Lung (tissue), 11 donors: ENCODE measurements at regions not wholly inside any gene's neighbourhood (a gene's known extent, or its start where the extent isn't known, plus 50 kb on each side); places are given as distances from the start of the nearest gene placed in this dataset.

Experiments
- ATAC-seq: fragments of 200-7000 bp; cut with Tn5 transposase; one replicate; pipeline ENCODE4 v1.9.1; 2020; ENCODE audit warnings: moderate number of reproducible peaks; ENCODE audit not compliant: insufficient read depth, low FRiP score
- DNase-seq, 3 donors: peaks; one replicate each; pipeline ENCODE4 v3.0.0-alpha.2; 2013 to 2017
- H3K27ac ChIP-seq, 2 donors: one replicate each; pipeline ENCODE4 v1.5.1; 2013; ENCODE audit warnings: mild to moderate bottlenecking in 2 of 2, moderate library complexity in 2 of 2, control low read depth in 1 of 2, inconsistent platforms in 1 of 2, low read depth in 1 of 2, low read length in 1 of 2
- H3K27me3 ChIP-seq, 3 donors: one replicate each; pipeline ENCODE4 v1.5.1; 2013; ENCODE audit warnings: low read length in 2 of 3; ENCODE audit not compliant: control insufficient read depth in 3 of 3, insufficient read depth in 3 of 3
- H3K36me3 ChIP-seq, 4 donors: one replicate each; pipeline ENCODE4 v1.5.1; 2013; ENCODE audit warnings: low read length in 4 of 4, mild to moderate bottlenecking in 1 of 4, moderate library complexity in 1 of 4; ENCODE audit not compliant: control insufficient read depth in 4 of 4, insufficient read depth in 4 of 4
- H3K4me1 ChIP-seq, 5 donors: one replicate each; pipeline ENCODE4 v1.5.1; 2013; ENCODE audit warnings: low read length in 5 of 5, mild to moderate bottlenecking in 2 of 5, moderate library complexity in 1 of 5; ENCODE audit not compliant: control insufficient read depth in 5 of 5, insufficient read depth in 5 of 5
- H3K4me3 ChIP-seq: one replicate; pipeline ENCODE4 v1.5.1; 2013; ENCODE audit warnings: mild to moderate bottlenecking, control low read depth, moderate library complexity
- H3K9ac ChIP-seq, 2 donors: one replicate each; pipeline ENCODE4 v1.5.1; 2013; ENCODE audit warnings: low read length in 2 of 2, control low read depth in 1 of 2; ENCODE audit not compliant: insufficient read depth in 1 of 2
- H3K9me3 ChIP-seq, 4 donors: one replicate each; pipeline ENCODE4 v1.5.1; 2013; ENCODE audit warnings: low read length in 3 of 4, mild to moderate bottlenecking in 1 of 4, moderate library complexity in 1 of 4; ENCODE audit not compliant: control insufficient read depth in 4 of 4, insufficient read depth in 3 of 4
- WGBS, 2 donors: extraction: QIAGEN DNeasy Blood & Tissue Kit; methylation state at CpG; one replicate each; pipeline ENCODE4 v1.1.7; 2013; 5-methylcytosine and 5-hydroxymethylcytosine counted together
- TF ChIP-seq, protein P1 (sequence below): IDR thresholded peaks from 2 replicates; pipeline ENCODE4 v1.5.1; 2012; ENCODE audit warnings: mild to moderate bottlenecking; ENCODE audit errors: control extremely low read depth, extremely low read depth
- donor health status: control.
- donor health status: control.
- donor health status: Bipolar disorder and iron deficiency.
- donor health status: healthy.
- donor health status: DM: yes; HTN: yes; CAD: no.

DNA sequence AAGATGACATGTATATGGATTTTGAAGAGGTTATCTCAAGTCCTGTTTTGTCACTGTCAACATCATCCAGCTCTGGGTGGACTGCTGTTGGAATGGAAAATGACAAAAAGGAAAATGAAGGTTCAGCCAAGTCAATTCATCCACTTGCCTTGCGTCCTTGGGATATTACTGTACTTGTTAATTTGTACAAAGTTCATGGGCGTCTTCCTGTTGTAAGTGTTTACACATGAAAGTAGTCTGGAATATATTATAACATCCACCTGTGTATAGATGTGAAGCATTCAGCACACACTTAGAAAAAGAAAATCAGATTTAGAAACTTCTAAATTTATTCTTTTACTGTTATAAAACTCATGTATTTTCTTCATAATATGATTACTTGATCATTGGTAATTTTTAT lies 67.2 kb downstream of the BLTP1 start:
- peaks cover 5 to 22% (median 7%) of the 10 kb centered on the region in 4 donors for H3K36me3 ChIP-seq
- no peaks in the 10 kb centered on the region for H3K9me3 ChIP-seq
- no peak overlapping the region for H3K27ac ChIP-seq
- H3K4me3 ChIP-seq = no peak overlapping the region
- ATAC-seq (no peak), DNase-seq (no peak)
- WGBS, 2 donors = 84 to 89% methylated on average over 2 of the region's 2 CpGs
- no peak overlapping the region for H3K9ac ChIP-seq
- TF ChIP-seq, protein P1, sequence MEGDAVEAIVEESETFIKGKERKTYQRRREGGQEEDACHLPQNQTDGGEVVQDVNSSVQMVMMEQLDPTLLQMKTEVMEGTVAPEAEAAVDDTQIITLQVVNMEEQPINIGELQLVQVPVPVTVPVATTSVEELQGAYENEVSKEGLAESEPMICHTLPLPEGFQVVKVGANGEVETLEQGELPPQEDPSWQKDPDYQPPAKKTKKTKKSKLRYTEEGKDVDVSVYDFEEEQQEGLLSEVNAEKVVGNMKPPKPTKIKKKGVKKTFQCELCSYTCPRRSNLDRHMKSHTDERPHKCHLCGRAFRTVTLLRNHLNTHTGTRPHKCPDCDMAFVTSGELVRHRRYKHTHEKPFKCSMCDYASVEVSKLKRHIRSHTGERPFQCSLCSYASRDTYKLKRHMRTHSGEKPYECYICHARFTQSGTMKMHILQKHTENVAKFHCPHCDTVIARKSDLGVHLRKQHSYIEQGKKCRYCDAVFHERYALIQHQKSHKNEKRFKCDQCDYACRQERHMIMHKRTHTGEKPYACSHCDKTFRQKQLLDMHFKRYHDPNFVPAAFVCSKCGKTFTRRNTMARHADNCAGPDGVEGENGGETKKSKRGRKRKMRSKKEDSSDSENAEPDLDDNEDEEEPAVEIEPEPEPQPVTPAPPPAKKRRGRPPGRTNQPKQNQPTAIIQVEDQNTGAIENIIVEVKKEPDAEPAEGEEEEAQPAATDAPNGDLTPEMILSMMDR = no peak
- H3K4me1 ChIP-seq = no peaks in the 10 kb centered on the region
- H3K27me3 ChIP-seq = no peaks in the 10 kb centered on the region

DNA sequence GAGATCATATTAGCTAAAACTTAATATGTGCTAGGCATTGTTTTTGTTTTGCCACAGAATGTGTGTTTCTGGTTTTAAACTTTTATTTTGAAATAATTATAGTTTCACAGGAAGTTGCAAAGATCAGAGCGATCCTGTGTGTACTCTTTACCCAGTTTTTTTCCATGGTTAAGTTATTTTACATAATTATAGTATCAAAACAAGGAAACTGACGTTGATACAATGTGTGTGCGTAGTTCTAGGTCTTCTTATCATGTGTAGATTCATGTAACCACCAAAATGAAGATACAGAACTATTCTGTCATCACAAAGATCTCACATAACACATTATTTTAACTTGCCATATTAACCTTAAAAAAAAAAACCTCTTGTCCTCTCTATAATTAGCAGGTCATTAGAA lies 69.2 kb downstream of the BLTP1 start:
- no peak for DNase-seq
- 46 to 53% methylated on average over 3 of the region's 3 CpGs for WGBS, 2 donors
- peaks cover 5 to 18% (median 9%) of the 10 kb centered on the region in 4 donors for H3K36me3 ChIP-seq

DNA sequence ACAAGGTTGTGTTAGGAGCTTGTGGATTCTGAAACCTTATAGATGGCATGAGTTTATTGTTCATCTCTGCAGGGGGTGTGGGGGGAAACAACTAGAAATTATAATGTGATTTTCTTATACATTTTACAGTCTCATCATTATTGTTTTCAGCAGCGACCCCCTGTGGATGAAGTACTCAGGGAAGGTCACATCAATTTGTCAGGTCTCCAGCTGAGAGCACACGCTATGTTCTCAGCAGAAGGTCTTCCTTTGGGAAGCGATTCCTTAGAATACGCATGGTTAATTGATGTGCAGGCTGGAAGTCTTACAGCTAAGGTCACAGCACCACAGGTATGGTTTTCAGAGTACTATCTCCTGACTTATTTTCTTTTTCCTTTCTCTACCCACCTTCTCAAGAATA lies 72.2 kb downstream of the BLTP1 start:
- Histone ChIP-seq H3K27me3 (no peaks in the 10 kb centered on the region), H3K27ac (no peak overlapping the region), H3K36me3 (peaks cover 5 to 19% (median 13%) of the 10 kb centered on the region in 4 donors), H3K4me1 (no peaks in the 10 kb centered on the region), H3K9me3 (no peaks in the 10 kb centered on the region), H3K9ac (no peak overlapping the region), H3K4me3 (no peak overlapping the region)
- WGBS, 2 donors = 81% methylated on average over 4 of the region's 4 CpGs
- DNase-seq = peak; percentile 15 to 63 (median 61)
- TF ChIP-seq, protein P1 = no peak
- no peak for ATAC-seq

More for the DNA sequence above, 69.2 kb downstream of the BLTP1 start:
- H3K9ac ChIP-seq = no peak overlapping the region
- no peaks in the 10 kb centered on the region for H3K9me3 ChIP-seq
- ATAC-seq = no peak
- no peak overlapping the region for H3K4me3 ChIP-seq
- H3K27me3 ChIP-seq = no peaks in the 10 kb centered on the region
- H3K27ac ChIP-seq = no peak overlapping the region
- TF ChIP-seq, protein P1 = no peak
- H3K4me1 ChIP-seq = no peaks in the 10 kb centered on the region

DNA sequence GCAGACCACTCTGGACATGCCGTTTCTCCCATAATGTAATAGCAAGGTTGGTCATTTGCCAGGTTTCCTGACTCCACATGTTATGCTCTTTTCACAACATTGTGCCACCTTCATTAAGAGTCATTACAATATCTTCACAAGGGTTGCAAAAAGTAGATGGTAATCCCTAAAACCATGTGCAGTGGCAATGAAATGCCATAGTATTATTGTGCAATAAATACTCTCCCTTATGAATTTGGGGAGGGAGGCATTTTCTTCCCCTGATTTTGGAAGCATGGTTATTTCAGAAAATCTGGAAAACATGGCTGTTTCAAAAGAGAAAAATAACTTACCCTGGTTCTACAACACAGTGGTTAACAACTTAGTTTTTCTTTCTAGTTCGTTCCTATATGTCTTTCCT lies 75.1 kb downstream of the BLTP1 start:
- TF ChIP-seq, protein P1 = no peak
- peak in 1 of 3 donors; percentile 2 for DNase-seq
- H3K27me3 ChIP-seq = no peaks in the 10 kb centered on the region
- no peak for ATAC-seq
- H3K9me3 ChIP-seq = no peaks in the 10 kb centered on the region
- no peak overlapping the region for H3K27ac ChIP-seq
- 72 to 85% methylated on average over 2 of the region's 2 CpGs for WGBS, 2 donors
- no peaks in the 10 kb centered on the region for H3K4me1 ChIP-seq
- H3K4me3 ChIP-seq = no peak overlapping the region
- no peak overlapping the region for H3K9ac ChIP-seq
- H3K36me3 ChIP-seq = peaks cover 2 to 17% (median 13%) of the 10 kb centered on the region in 4 donors
